Body of pancreas (tissue), 4 donors: ENCODE measurements at regions not wholly inside any gene's neighbourhood (a gene's known extent, or its start where the extent isn't known, plus 50 kb on each side); places are given as distances from the start of the nearest gene placed in this dataset.

Experiments
- CTCF ChIP-seq, 7 experiments: fragments of 450-650 bp in 4 of 7; fragments of 200-600 bp in 3 of 7; sonication (generic) in 3 of 7; IDR thresholded peaks; one replicate each; pipeline ENCODE4 v1.5.1; 2016 to 2019; ENCODE audit warnings: antibody characterized with exemption in 7 of 7
- POLR2A ChIP-seq, 3 donors: fragments of 450-650 bp; IDR thresholded peaks; one replicate each; pipeline ENCODE4 v1.6.1; 2016; ENCODE audit warnings: antibody characterized with exemption in 3 of 3, mild to moderate bottlenecking in 2 of 3

- no peak for TF ChIP-seq CTCF (IDR thresholded peaks at IDR 0.05)
- no peak for TF ChIP-seq POLR2A (IDR thresholded peaks at IDR 0.05)
Observed at GRCh38 chr10:3559011-3559410, 226.0 kb downstream of the KLF6 start.
